Natural killer cell (primary cell): ENCODE measurements at regions not wholly inside any gene's neighbourhood (a gene's known extent, or its start where the extent isn't known, plus 50 kb on each side); places are given as distances from the start of the nearest gene placed in this dataset.

Source experiments
- ATAC-seq, 3 donors: fragments of 150-1000 bp in 2 of 3; fragments of 200-7000 bp in 1 of 3; cut with Tn5 transposase; 1 replicate in 1 of 3; 2 replicates in 2 of 3; pipeline ENCODE4 v1.10.0; 2021; ENCODE audit warnings: mild to moderate bottlenecking in 2 of 3, moderate library complexity in 2 of 3
- DNase-seq, 2 donors: peaks; one replicate each; pipeline versions ENCODE4 v3.0.0 to v3.0.0-alpha.2; 2013 to 2021; ENCODE audit warnings: mixed read lengths in 1 of 2
- H3K27ac ChIP-seq: one replicate; pipeline ENCODE4 v1.5.1; 2013; ENCODE audit warnings: mild to moderate bottlenecking, low read length
- H3K27me3 ChIP-seq: one replicate; pipeline ENCODE4 v1.6.1; 2013; ENCODE audit warnings: low read length; ENCODE audit not compliant: control insufficient read depth, insufficient read depth
- H3K36me3 ChIP-seq: one replicate; pipeline ENCODE4 v1.6.1; 2013; ENCODE audit warnings: low read length; ENCODE audit not compliant: control insufficient read depth, insufficient read depth
- H3K4me1 ChIP-seq: one replicate; pipeline ENCODE4 v1.6.1; 2013; ENCODE audit warnings: low read length; ENCODE audit not compliant: control insufficient read depth, insufficient read depth
- H3K4me3 ChIP-seq: one replicate; pipeline ENCODE4 v1.5.1; 2013; ENCODE audit warnings: low read length
- H3K9me3 ChIP-seq: one replicate; pipeline ENCODE4 v1.6.1; 2013; ENCODE audit warnings: low read length; ENCODE audit not compliant: control insufficient read depth, insufficient read depth
- H3K27ac Mint-ChIP-seq, 2 donors: one replicate each; pipeline ENCODE4 v1.8.0; 2022; ENCODE audit warnings: mild to moderate bottlenecking in 2 of 2, mixed read lengths in 2 of 2, moderate library complexity in 1 of 2
- H3K27me3 Mint-ChIP-seq, 2 donors: one replicate each; pipeline ENCODE4 v1.8.0; 2022; ENCODE audit warnings: low read depth in 2 of 2, mixed read lengths in 2 of 2
- H3K36me3 Mint-ChIP-seq: one replicate; pipeline ENCODE4 v1.8.0; 2022; ENCODE audit warnings: mixed read lengths
- H3K4me1 Mint-ChIP-seq, 2 donors: one replicate each; pipeline ENCODE4 v1.8.0; 2022; ENCODE audit warnings: mixed read lengths in 2 of 2
- H3K4me3 Mint-ChIP-seq: one replicate; pipeline ENCODE4 v1.8.0; 2022; ENCODE audit warnings: mild to moderate bottlenecking, moderate library complexity, mixed read lengths
- H3K9me3 Mint-ChIP-seq, 2 donors: one replicate each; pipeline ENCODE4 v1.8.0; 2022; ENCODE audit warnings: mixed read lengths in 2 of 2
- CTCF ChIP-seq: fragments of 200-600 bp; IDR thresholded peaks from one replicate; pipeline ENCODE4 v1.8.0; 2022; ENCODE audit warnings: antibody characterized with exemption
- WGBS: methylation state at CpG from one replicate; pipeline ENCODE4 v1.1.7; 2013; ENCODE audit warnings: missing lambda C conversion rate; ENCODE audit not compliant: insufficient coverage; 5-methylcytosine and 5-hydroxymethylcytosine counted together
- intact Hi-C: fragments of 100-400 bp; cut with micrococcal nuclease; formaldehyde crosslinking; loops from one replicate; pipeline ENCODE4 v1.14.2; 2022

- H3K36me3 ChIP-seq = no peaks in the 10 kb centered on the region
- TF ChIP-seq CTCF = no peak
- ATAC-seq (no peak), DNase-seq (no peak)
- H3K36me3 Mint-ChIP-seq = no peaks in the 10 kb centered on the region
- H3K9me3 ChIP-seq = no peaks in the 10 kb centered on the region
- no peak overlapping the region for H3K27ac ChIP-seq
- peaks cover 4 to 18% of the 10 kb centered on the region in 2 donors for H3K9me3 Mint-ChIP-seq
- H3K27me3 ChIP-seq = no peaks in the 10 kb centered on the region
- H3K4me3 ChIP-seq = no peak overlapping the region
- H3K27me3 Mint-ChIP-seq = no peaks in the 10 kb centered on the region
- H3K4me3 Mint-ChIP-seq = no peak overlapping the region
- intact Hi-C loops = no loop called here
- H3K4me1 ChIP-seq = no peaks in the 10 kb centered on the region
- 100% methylated on average over 2 of the region's 3 CpGs for WGBS
- no peaks in the 10 kb centered on the region for H3K4me1 Mint-ChIP-seq
- H3K27ac Mint-ChIP-seq = no peak overlapping the region
Observed at GRCh38 chr2:116737951-116738350, 1076.5 kb upstream of the DDX18 start.

- peaks cover 3% of the 10 kb centered on the region for H3K9me3 ChIP-seq
Observed at GRCh38 chr2:116747103-116747502, 1067.4 kb upstream of the DDX18 start.

GRCh38 chr2:116749994-116750393 is 1064.5 kb upstream of the DDX18 start:
- Mint-ChIP-seq H3K4me1 (no peaks in the 10 kb centered on the region), H3K9me3 (peaks cover 5 to 6% of the 10 kb centered on the region in 2 donors), H3K27ac (no peak overlapping the region), H3K27me3 (no peaks in the 10 kb centered on the region), H3K4me3 (no peak overlapping the region), H3K36me3 (no peaks in the 10 kb centered on the region)
- TF ChIP-seq CTCF = no peak
- Histone ChIP-seq H3K9me3 (peaks cover 6% of the 10 kb centered on the region), H3K27ac (no peak overlapping the region), H3K4me1 (no peaks in the 10 kb centered on the region), H3K36me3 (no peaks in the 10 kb centered on the region), H3K4me3 (no peak overlapping the region), H3K27me3 (no peaks in the 10 kb centered on the region)
- no peak for ATAC-seq
- intact Hi-C loops = no loop called here
- DNase-seq = no peak

More at GRCh38 chr2:116747103-116747502, 1067.4 kb upstream of the DDX18 start:
- no peak for DNase-seq
- TF ChIP-seq CTCF = no peak
- H3K4me3 Mint-ChIP-seq = no peak overlapping the region
- H3K4me1 ChIP-seq = no peaks in the 10 kb centered on the region
- no peak overlapping the region for H3K27ac Mint-ChIP-seq
- no peaks in the 10 kb centered on the region for H3K4me1 Mint-ChIP-seq
- ATAC-seq = no peak
- intact Hi-C loops = no loop called here
- WGBS = no CpG with 5 or more reads among the region's 1 CpG
- no peaks in the 10 kb centered on the region for H3K27me3 ChIP-seq
- H3K27ac ChIP-seq = no peak overlapping the region
- peaks cover 8 to 9% of the 10 kb centered on the region in 2 donors for H3K9me3 Mint-ChIP-seq
- H3K36me3 Mint-ChIP-seq = no peaks in the 10 kb centered on the region
- no peaks in the 10 kb centered on the region for H3K36me3 ChIP-seq
- no peak overlapping the region for H3K4me3 ChIP-seq
- no peaks in the 10 kb centered on the region for H3K27me3 Mint-ChIP-seq

GRCh38 chr2:116754381-116755101 is 1060.0 kb upstream of the DDX18 start:
- H3K9me3 ChIP-seq = peaks cover 11% of the 10 kb centered on the region
- peaks cover 7% of the 10 kb centered on the region for H3K36me3 Mint-ChIP-seq
- no peak overlapping the region for H3K27ac Mint-ChIP-seq
- H3K27me3 Mint-ChIP-seq = no peaks in the 10 kb centered on the region
- H3K9me3 Mint-ChIP-seq = peaks cover 8 to 9% of the 10 kb centered on the region in 2 donors
- no peaks in the 10 kb centered on the region for H3K4me1 Mint-ChIP-seq
- no peaks in the 10 kb centered on the region for H3K4me1 ChIP-seq
- H3K36me3 ChIP-seq = no peaks in the 10 kb centered on the region
- intact Hi-C loops = no loop called here
- 58% methylated on average over 12 of the region's 13 CpGs for WGBS
- no peak overlapping the region for H3K4me3 ChIP-seq
- DNase-seq = no peak
- no peak for TF ChIP-seq CTCF
- no peak overlapping the region for H3K4me3 Mint-ChIP-seq
- ATAC-seq = no peak
- H3K27ac ChIP-seq = no peak overlapping the region
- no peaks in the 10 kb centered on the region for H3K27me3 ChIP-seq
